Astrocyte of the cerebellum (primary cell): ENCODE measurements at regions not wholly inside any gene's neighbourhood (a gene's known extent, or its start where the extent isn't known, plus 50 kb on each side); places are given as distances from the start of the nearest gene placed in this dataset.

Source experiments
- DNase-seq: peaks from one replicate; pipeline ENCODE4 v3.0.0-alpha.2; 2011; ENCODE audit warnings: low read depth
- H3K4me3 ChIP-seq: 2 replicates; pipeline ENCODE4 v1.5.1; 2011; ENCODE audit warnings: mild to moderate bottlenecking, low read depth, low read length, moderate library complexity
- CTCF ChIP-seq: IDR thresholded peaks from 2 replicates; pipeline ENCODE4 v1.5.1; 2012; ENCODE audit warnings: low read length, low read depth, moderate library complexity, mild to moderate bottlenecking; ENCODE audit errors: missing control alignments
- in situ Hi-C: cut with HindIII; loops from 2 replicates; pipeline ENCODE4 v1.10.0; 2017; ENCODE audit warnings: low sequenced_read_pairs

DNA sequence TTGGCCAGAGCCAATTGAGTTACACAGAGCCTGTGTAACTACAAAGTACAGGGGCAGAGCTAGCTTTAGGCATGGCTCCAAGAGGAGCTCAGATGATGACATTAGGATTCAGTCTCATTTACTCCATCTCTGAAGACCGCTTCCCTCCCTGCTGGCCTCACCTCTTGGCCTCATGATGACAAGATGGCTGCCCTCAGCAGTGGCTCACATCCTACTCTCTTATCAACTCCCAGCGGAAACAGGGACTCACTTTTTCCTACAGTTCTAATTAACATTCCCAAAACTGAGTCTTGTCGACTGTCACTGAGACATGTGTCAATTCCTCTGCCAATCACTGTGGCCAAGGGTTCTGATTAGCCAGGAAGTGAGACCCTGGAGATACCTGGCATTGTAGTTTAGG, 59.4 kb upstream of the ECE1 start:
- no peak for DNase-seq
- no peak for TF ChIP-seq CTCF
- H3K4me3 ChIP-seq: no peak overlapping the region
- in situ Hi-C loops: no loop called here

DNA sequence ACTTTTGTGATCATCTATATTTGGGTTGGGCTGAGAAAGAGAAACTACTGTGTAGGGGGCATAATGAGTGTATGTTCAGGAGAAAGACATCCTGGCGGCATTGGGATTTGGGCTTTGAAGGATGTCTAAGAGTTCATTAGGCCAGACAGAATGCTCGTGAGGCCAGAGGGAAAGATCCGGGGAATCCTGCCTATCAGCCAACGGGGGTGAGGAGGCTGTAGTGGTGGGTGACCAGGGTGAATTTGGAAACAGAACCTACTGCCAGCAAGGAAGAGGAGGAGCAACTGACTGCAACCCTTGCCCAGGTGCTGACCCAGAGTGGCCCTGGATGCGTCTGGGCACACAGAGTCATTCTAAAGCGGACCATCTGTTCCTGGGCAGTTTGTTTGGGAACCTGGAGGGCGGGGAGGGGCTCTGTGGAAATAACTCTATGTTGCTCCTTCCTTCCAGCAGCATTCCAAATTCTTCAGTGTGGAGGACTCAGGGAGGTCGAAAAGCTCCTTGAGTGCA, 56.9 kb upstream of the ECE1 start:
- in situ Hi-C loops: no loop called here
- TF ChIP-seq CTCF: no peak
- DNase-seq: no peak
- H3K4me3 ChIP-seq: no peak overlapping the region

DNA sequence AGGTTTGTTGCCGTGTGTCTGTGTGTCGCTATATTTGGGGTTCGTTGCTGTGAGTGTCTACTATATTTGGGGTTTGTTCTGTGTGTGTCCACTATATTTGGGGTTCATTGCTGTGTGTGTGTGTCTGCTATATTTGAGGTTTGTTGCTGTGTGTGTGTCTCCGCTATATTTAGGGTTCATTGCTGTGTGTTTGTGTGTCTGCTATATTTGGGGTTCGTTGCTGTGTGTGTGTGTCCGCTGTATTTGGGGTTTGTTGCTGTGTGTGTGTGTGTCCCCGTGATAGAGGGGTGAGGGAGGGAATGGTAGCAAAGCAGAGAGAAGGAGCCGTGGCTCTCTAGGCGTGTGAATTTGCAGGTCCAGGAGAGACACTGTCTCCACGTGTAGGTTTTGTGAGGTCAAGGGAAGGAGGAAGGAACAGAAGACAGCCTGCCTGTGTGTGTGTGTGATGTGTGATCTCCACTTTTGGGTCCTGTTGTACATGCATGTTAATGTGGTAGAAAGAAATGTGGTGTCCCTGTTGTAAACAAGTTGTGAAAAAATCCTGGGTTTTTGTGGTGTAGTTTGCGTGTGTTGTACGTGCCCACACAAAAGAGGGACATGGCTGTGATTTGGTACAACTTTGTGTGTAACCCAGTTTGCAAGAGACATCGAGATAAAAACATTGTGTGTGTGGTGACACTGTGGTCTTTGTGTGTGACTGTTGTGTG, 56.3 kb upstream of the ECE1 start:
- in situ Hi-C loops: no loop called here
- no peak for DNase-seq
- no peak for TF ChIP-seq CTCF
- peak overlapping the region; percentile 62 for H3K4me3 ChIP-seq

GRCh38 chr1:21344750-21345443, 54.6 kb upstream of the ECE1 start:
- TF ChIP-seq CTCF: no peak
- peak overlapping the region; percentile 62 for H3K4me3 ChIP-seq
- in situ Hi-C loops: no loop called here
- no peak for DNase-seq

GRCh38 chr1:21344098-21344749, 54.0 kb upstream of the ECE1 start:
- no peak for DNase-seq
- no peak for TF ChIP-seq CTCF

DNA sequence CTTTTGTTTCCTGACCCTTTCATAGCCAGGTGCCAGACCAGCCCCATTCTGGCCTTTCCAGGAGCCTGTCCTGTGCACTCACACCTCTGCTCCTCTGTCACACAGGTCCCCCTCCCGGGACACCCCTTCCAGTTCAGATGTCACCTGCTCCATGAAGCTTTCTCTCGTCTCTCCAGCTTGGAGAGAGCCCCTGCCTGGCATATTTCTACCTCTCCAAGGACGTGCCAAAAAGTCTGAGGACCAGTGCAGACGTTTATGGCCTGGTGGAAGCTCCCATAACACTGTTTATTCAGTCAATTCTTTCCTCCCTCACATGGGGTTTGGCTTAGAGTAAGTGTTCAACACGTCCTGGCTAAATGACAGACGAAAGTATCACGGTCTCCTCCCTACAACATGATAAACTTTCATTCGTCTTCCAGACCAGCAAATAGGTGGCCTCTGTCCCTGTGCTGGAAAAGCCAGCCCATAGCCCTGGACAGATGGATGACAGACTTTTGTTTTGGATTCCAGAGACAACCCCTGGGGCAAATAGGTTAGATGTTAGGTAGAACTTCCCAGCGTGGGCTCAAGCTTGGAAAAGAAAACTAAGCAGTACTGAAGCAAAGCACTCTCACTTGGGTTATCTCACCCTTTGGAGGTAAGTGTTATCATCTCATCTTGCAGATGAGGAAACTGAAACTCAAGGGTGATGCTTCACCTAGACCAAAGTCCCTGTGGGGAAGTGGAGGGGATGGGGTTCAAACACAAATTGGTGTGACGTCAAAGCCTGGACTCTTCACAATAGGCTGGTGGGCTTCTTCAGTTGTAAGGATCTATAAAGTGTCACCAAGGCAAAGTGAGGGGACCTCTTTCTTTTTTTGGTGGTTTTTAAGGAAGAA, 52.9 kb upstream of the ECE1 start:
- H3K4me3 ChIP-seq: no peak overlapping the region
- no peak for TF ChIP-seq CTCF
- in situ Hi-C loops: no loop called here
- DNase-seq: no peak

More at GRCh38 chr1:21344098-21344749, 54.0 kb upstream of the ECE1 start:
- in situ Hi-C loops: no loop called here
- peak overlapping the region; percentile 62 for H3K4me3 ChIP-seq
